HG03571 (cell line): ENCODE measurements at regions not wholly inside any gene's neighbourhood (a gene's known extent, or its start where the extent isn't known, plus 50 kb on each side); places are given as distances from the start of the nearest gene placed in this dataset.

ENCODE experiments used
- ATAC-seq: cut with Tn5 transposase; IDR thresholded peaks from one replicate; pipeline ENCODE4 v1.9.1; 2021; ENCODE audit not compliant: unreplicated experiment

- no peak for ATAC-seq
Observed at GRCh38 chr7:94222516-94222915, 172.2 kb upstream of the COL1A2 start.

- no peak for ATAC-seq
Observed at GRCh38 chr7:94223375-94224084, 171.2 kb upstream of the COL1A2 start.

- no peak for ATAC-seq
Observed at GRCh38 chr7:94228223-94228622, 166.5 kb upstream of the COL1A2 start.

- no peak for ATAC-seq
Observed at GRCh38 chr7:94228678-94229077, 166.0 kb upstream of the COL1A2 start.

GRCh38 chr7:94231305-94231704 lies 163.4 kb upstream of the COL1A2 start:
- ATAC-seq = no peak

GRCh38 chr7:94236960-94237359 lies 157.7 kb upstream of the COL1A2 start:
- no peak for ATAC-seq

- no peak for ATAC-seq
Observed at GRCh38 chr7:94237417-94237816, 157.3 kb upstream of the COL1A2 start.

GRCh38 chr7:94239661-94240234 lies 154.9 kb upstream of the COL1A2 start:
- no peak for ATAC-seq

- no peak for ATAC-seq
Observed at GRCh38 chr7:94240902-94241301, 153.8 kb upstream of the COL1A2 start.

GRCh38 chr7:94241402-94241925 lies 153.2 kb upstream of the COL1A2 start:
- no peak for ATAC-seq

- no peak for ATAC-seq
Observed at GRCh38 chr7:94243066-94243711, 151.5 kb upstream of the COL1A2 start.

- ATAC-seq = no peak
Observed at GRCh38 chr7:94244760-94245159, 149.9 kb upstream of the COL1A2 start.

- ATAC-seq = no peak
Observed at GRCh38 chr7:94245500-94245899, 149.2 kb upstream of the COL1A2 start.

GRCh38 chr7:94247970-94248369 lies 146.7 kb upstream of the COL1A2 start:
- ATAC-seq = no peak

- ATAC-seq = no peak
Observed at GRCh38 chr7:94249631-94250030, 145.1 kb upstream of the COL1A2 start.

- ATAC-seq = no peak
Observed at GRCh38 chr7:94250124-94250523, 144.6 kb upstream of the COL1A2 start.

GRCh38 chr7:94250987-94251386 lies 143.7 kb upstream of the COL1A2 start:
- no peak for ATAC-seq

- ATAC-seq = no peak
Observed at GRCh38 chr7:94252124-94252523, 142.6 kb upstream of the COL1A2 start.

GRCh38 chr7:94252971-94253370 lies 141.7 kb upstream of the COL1A2 start:
- ATAC-seq = no peak

- ATAC-seq = no peak
Observed at GRCh38 chr7:94253686-94254085, 141.0 kb upstream of the COL1A2 start.

GRCh38 chr7:94258418-94259300 lies 136.0 kb upstream of the COL1A2 start:
- no peak for ATAC-seq
